ENCODE measurements at regions not wholly inside any gene's neighbourhood (a gene's known extent, or its start where the extent isn't known, plus 50 kb on each side); places are given as distances from the start of the nearest gene placed in this dataset.
"Not testable (repeated sequence)": the region's sequence is repeated elsewhere in the genome, so short reads cannot be mapped to it uniquely, and the experiment has no call there.

- DNase-seq (no peak), ATAC-seq (ENCODE audit: insufficient read depth, low FRiP score) (no peak)
- Histone ChIP-seq H3K27ac (ENCODE audit: low read depth in 1 of 2, low read length in 1 of 2) (no peak overlapping the region), H3K4me3 (no peak overlapping the region), H3K9me3 (ENCODE audit: control insufficient read depth in 4 of 4, insufficient read depth in 3 of 4, low read length in 3 of 4) (peaks cover 0 to 5% (median 0%) of the 10 kb centered on the region in 4 donors), H3K9ac (ENCODE audit: insufficient read depth in 1 of 2, low read length in 2 of 2) (no peak overlapping the region), H3K27me3 (ENCODE audit: control insufficient read depth in 3 of 3, insufficient read depth in 3 of 3, low read length in 2 of 3) (peaks cover 0 to 2% (median 0%) of the 10 kb centered on the region in 3 donors), H3K36me3 (ENCODE audit: control insufficient read depth in 4 of 4, insufficient read depth in 4 of 4, low read length in 4 of 4) (no peaks in the 10 kb centered on the region), H3K4me1 (ENCODE audit: control insufficient read depth in 5 of 5, insufficient read depth in 5 of 5, low read length in 5 of 5) (no peaks in the 10 kb centered on the region)
- TF ChIP-seq, protein P1, sequence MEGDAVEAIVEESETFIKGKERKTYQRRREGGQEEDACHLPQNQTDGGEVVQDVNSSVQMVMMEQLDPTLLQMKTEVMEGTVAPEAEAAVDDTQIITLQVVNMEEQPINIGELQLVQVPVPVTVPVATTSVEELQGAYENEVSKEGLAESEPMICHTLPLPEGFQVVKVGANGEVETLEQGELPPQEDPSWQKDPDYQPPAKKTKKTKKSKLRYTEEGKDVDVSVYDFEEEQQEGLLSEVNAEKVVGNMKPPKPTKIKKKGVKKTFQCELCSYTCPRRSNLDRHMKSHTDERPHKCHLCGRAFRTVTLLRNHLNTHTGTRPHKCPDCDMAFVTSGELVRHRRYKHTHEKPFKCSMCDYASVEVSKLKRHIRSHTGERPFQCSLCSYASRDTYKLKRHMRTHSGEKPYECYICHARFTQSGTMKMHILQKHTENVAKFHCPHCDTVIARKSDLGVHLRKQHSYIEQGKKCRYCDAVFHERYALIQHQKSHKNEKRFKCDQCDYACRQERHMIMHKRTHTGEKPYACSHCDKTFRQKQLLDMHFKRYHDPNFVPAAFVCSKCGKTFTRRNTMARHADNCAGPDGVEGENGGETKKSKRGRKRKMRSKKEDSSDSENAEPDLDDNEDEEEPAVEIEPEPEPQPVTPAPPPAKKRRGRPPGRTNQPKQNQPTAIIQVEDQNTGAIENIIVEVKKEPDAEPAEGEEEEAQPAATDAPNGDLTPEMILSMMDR (IDR thresholded peaks at IDR 0.05; ENCODE audit: control extremely low read depth, extremely low read depth) = no peak
- 49 to 57% methylated on average over 4 of the region's 4 CpGs for WGBS, 2 donors
Observed at GRCh38 chr18:66867653-66868052, 263.8 kb upstream of the CDH19 start.

- H3K9ac ChIP-seq (ENCODE audit: insufficient read depth in 1 of 2, low read length in 2 of 2); H3K36me3 ChIP-seq (ENCODE audit: control insufficient read depth in 4 of 4, insufficient read depth in 4 of 4, low read length in 4 of 4); H3K27ac ChIP-seq (ENCODE audit: low read depth in 1 of 2, low read length in 1 of 2); H3K4me3 ChIP-seq; ATAC-seq (ENCODE audit: insufficient read depth, low FRiP score); DNase-seq; H3K27me3 ChIP-seq (ENCODE audit: control insufficient read depth in 3 of 3, insufficient read depth in 3 of 3, low read length in 2 of 3); H3K4me1 ChIP-seq (ENCODE audit: control insufficient read depth in 5 of 5, insufficient read depth in 5 of 5, low read length in 5 of 5); H3K9me3 ChIP-seq (ENCODE audit: control insufficient read depth in 4 of 4, insufficient read depth in 3 of 4, low read length in 3 of 4): not testable (repeated sequence)
- WGBS, 2 donors = 95 to 97% methylated on average over 34 to 43 of the region's 43 CpGs
Observed at GRCh38 chr18:66866427-66866940, 262.6 kb upstream of the CDH19 start.

GRCh38 chr18:66838340-66838987 lies 234.6 kb upstream of the CDH19 start:
- H3K4me1 ChIP-seq (ENCODE audit: control insufficient read depth in 5 of 5, insufficient read depth in 5 of 5, low read length in 5 of 5) = no peaks in the 10 kb centered on the region
- WGBS, 2 donors = 81 to 82% methylated on average over 4 of the region's 4 CpGs
- TF ChIP-seq, protein P1 (IDR thresholded peaks at IDR 0.05; ENCODE audit: control extremely low read depth, extremely low read depth) = no peak
- no peaks in the 10 kb centered on the region for H3K9me3 ChIP-seq (ENCODE audit: control insufficient read depth in 4 of 4, insufficient read depth in 3 of 4, low read length in 3 of 4)
- no peak overlapping the region for H3K9ac ChIP-seq (ENCODE audit: insufficient read depth in 1 of 2, low read length in 2 of 2)
- ATAC-seq (ENCODE audit: insufficient read depth, low FRiP score) = no peak
- no peak for DNase-seq
- H3K36me3 ChIP-seq (ENCODE audit: control insufficient read depth in 4 of 4, insufficient read depth in 4 of 4, low read length in 4 of 4) = no peaks in the 10 kb centered on the region
- no peak overlapping the region for H3K4me3 ChIP-seq
- H3K27ac ChIP-seq (ENCODE audit: low read depth in 1 of 2, low read length in 1 of 2) = no peak overlapping the region
- no peaks in the 10 kb centered on the region for H3K27me3 ChIP-seq (ENCODE audit: control insufficient read depth in 3 of 3, insufficient read depth in 3 of 3, low read length in 2 of 3)

DNA sequence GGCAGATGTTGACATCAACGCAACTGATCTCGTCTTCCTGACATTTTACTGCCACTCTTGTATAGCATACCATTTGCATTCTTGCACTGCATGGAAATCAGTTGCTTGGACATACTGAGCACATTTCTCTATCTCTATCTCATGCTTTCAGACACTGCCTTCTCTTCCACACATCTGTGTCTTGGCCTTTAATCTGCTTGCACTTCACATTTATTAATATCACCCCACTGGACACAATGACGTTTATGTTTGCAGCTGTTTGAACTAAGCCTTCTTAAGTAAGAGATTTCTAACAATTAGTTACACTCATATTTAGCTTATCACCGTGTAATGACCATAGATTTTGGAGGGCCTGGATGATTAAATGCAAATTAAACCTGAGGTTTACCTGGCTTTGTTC lies 229.8 kb upstream of the CDH19 start:
- peaks cover 0 to 3% (median 0%) of the 10 kb centered on the region in 4 donors for H3K9me3 ChIP-seq (ENCODE audit: control insufficient read depth in 4 of 4, insufficient read depth in 3 of 4, low read length in 3 of 4)
- no peak overlapping the region for H3K9ac ChIP-seq (ENCODE audit: insufficient read depth in 1 of 2, low read length in 2 of 2)
- ATAC-seq (ENCODE audit: insufficient read depth, low FRiP score) (no peak), DNase-seq (no peak)
- 63 to 77% methylated on average over 4 of the region's 4 CpGs for WGBS, 2 donors
- no peaks in the 10 kb centered on the region for H3K27me3 ChIP-seq (ENCODE audit: control insufficient read depth in 3 of 3, insufficient read depth in 3 of 3, low read length in 2 of 3)
- H3K4me1 ChIP-seq (ENCODE audit: control insufficient read depth in 5 of 5, insufficient read depth in 5 of 5, low read length in 5 of 5) = no peaks in the 10 kb centered on the region
- no peak overlapping the region for H3K4me3 ChIP-seq
- H3K27ac ChIP-seq (ENCODE audit: low read depth in 1 of 2, low read length in 1 of 2) = no peak overlapping the region
- TF ChIP-seq, protein P1 (IDR thresholded peaks at IDR 0.05; ENCODE audit: control extremely low read depth, extremely low read depth) = no peak
- no peaks in the 10 kb centered on the region for H3K36me3 ChIP-seq (ENCODE audit: control insufficient read depth in 4 of 4, insufficient read depth in 4 of 4, low read length in 4 of 4)
